ENCODE measurements at regions not wholly inside any gene's neighbourhood (a gene's known extent, or its start where the extent isn't known, plus 50 kb on each side); places are given as distances from the start of the nearest gene placed in this dataset.

DNA sequence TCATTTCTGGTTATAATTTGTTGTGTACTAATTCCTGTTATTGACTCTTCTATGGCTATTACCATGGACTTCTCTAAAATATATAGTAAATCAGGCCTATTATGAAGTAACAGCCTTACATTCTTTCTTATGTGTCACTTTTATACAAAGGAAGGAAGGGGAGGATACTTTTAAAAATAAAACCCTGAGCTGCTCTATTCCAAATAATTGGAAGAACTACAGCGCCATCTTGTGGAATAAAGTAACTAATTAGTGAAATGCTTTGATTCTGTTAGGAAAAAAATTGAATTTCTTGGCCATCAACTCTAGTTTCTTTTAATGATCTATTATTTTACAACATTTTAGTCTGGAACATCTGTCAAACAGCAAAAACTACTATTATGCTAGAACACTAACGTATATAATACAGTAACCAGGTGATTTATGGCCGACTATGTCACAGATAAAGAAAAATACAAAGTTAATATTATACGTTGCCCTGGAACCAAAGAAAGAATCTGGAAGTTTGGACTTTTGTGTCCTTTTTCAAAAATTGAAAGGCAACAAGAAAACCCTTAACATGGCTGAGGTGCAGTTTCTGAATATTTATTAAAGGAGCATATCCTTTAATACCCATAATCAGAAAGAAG, 55.0 kb upstream of the NELL2 start:
- H3K36me3 ChIP-seq = no peaks in the 10 kb centered on the region
- H3K27ac ChIP-seq = no peak overlapping the region
- H3K27me3 ChIP-seq = no peaks in the 10 kb centered on the region
- intact Hi-C loops (cut with DNase I) = no loop called here
- WGBS, 2 donors = 41 to 45% methylated on average over 4 of the region's 4 CpGs
- DNase-seq = no peak
- H3K9me3 ChIP-seq = no peaks in the 10 kb centered on the region
- H3K4me3 ChIP-seq (replicated peaks in 1 of 3) = no peak overlapping the region
- no peaks in the 10 kb centered on the region for H3K4me1 ChIP-seq
- TF ChIP-seq POLR2A (IDR thresholded peaks at IDR 0.05) (no peak), CTCF (IDR thresholded peaks at IDR 0.05) (peak in 4 of 6 experiments; percentile 42 to 67 (median 61))

- no peaks in the 10 kb centered on the region for H3K27me3 ChIP-seq
- H3K36me3 ChIP-seq = no peaks in the 10 kb centered on the region
- H3K9me3 ChIP-seq = no peaks in the 10 kb centered on the region
- 62 to 65% methylated on average over 3 of the region's 3 CpGs for WGBS, 2 donors
- TF ChIP-seq CTCF (IDR thresholded peaks at IDR 0.05) (no peak), POLR2A (IDR thresholded peaks at IDR 0.05) (no peak)
- no peak overlapping the region for H3K4me3 ChIP-seq (replicated peaks in 1 of 3)
- peak in 1 of 2 donors; percentile 7 for DNase-seq
- no peaks in the 10 kb centered on the region for H3K4me1 ChIP-seq
- intact Hi-C loops (cut with DNase I) = loop anchor here (10.0 kb wide), 1 partner anchor 915 kb away; no protein-coding TSS in a partner anchor
- H3K27ac ChIP-seq = no peak overlapping the region
Measured at GRCh38 chr12:44929236-44929885, 53.2 kb upstream of the NELL2 start.
